GM12801 (cell line): ENCODE measurements at regions not wholly inside any gene's neighbourhood (a gene's known extent, or its start where the extent isn't known, plus 50 kb on each side); places are given as distances from the start of the nearest gene placed in this dataset.

Source experiments
- CTCF ChIP-seq: IDR thresholded peaks from one replicate; pipeline ENCODE4 v1.5.1; 2011; ENCODE audit warnings: control low read depth; ENCODE audit not compliant: insufficient read length; ENCODE audit errors: extremely low read depth

- no peak for TF ChIP-seq CTCF
Observed at GRCh38 chr1:208864366-208864965, 620.3 kb upstream of the PLXNA2 start.

GRCh38 chr1:208866386-208866955 lies 622.3 kb upstream of the PLXNA2 start:
- TF ChIP-seq CTCF, result no peak

GRCh38 chr1:208868554-208868953 lies 624.4 kb upstream of the PLXNA2 start:
- no peak for TF ChIP-seq CTCF

- TF ChIP-seq CTCF, result no peak
Observed at GRCh38 chr1:208874915-208875314, 630.7 kb upstream of the PLXNA2 start.

GRCh38 chr1:208879022-208879421 lies 634.8 kb upstream of the PLXNA2 start:
- TF ChIP-seq CTCF, result no peak

- TF ChIP-seq CTCF, result no peak
Observed at GRCh38 chr1:208880433-208881100, 636.4 kb upstream of the PLXNA2 start.

- no peak for TF ChIP-seq CTCF
Observed at GRCh38 chr1:208885060-208885459, 640.9 kb upstream of the PLXNA2 start.
